ENCODE measurements at regions not wholly inside any gene's neighbourhood (a gene's known extent, or its start where the extent isn't known, plus 50 kb on each side); places are given as distances from the start of the nearest gene placed in this dataset.

- TF ChIP-seq CTCF (IDR thresholded peaks at IDR 0.05) (no peak), EZH2 (IDR thresholded peaks at IDR 0.05; ENCODE audit: borderline replicate concordance, insufficient read depth, low read depth, low read length, poor library complexity, severe bottlenecking) (no peak)
Measured at GRCh38 chr2:172287605-172288315, 139.6 kb upstream of the ITGA6 start.
